ENCODE measurements at regions not wholly inside any gene's neighbourhood (a gene's known extent, or its start where the extent isn't known, plus 50 kb on each side); places are given as distances from the start of the nearest gene placed in this dataset.

- no peak for TF ChIP-seq PPARA (CRISPR knock-in tag; IDR thresholded peaks at IDR 0.05; ENCODE audit: borderline replicate concordance)
- no peak for TF ChIP-seq CREB5 (CRISPR knock-in tag; IDR thresholded peaks at IDR 0.05; ENCODE audit: low read depth)
- TF ChIP-seq POU6F1 (CRISPR knock-in tag; IDR thresholded peaks at IDR 0.05; ENCODE audit: borderline replicate concordance, low read depth): no peak
- no peak for TF ChIP-seq OSR1 (CRISPR knock-in tag; IDR thresholded peaks at IDR 0.05)
- no peak for TF ChIP-seq ZNF70 (CRISPR knock-in tag; IDR thresholded peaks at IDR 0.05)
- TF ChIP-seq RARB (CRISPR knock-in tag; IDR thresholded peaks at IDR 0.05): no peak
- TF ChIP-seq ISL1 (CRISPR knock-in tag; IDR thresholded peaks at IDR 0.05): no peak
- TF ChIP-seq, protein P1, sequence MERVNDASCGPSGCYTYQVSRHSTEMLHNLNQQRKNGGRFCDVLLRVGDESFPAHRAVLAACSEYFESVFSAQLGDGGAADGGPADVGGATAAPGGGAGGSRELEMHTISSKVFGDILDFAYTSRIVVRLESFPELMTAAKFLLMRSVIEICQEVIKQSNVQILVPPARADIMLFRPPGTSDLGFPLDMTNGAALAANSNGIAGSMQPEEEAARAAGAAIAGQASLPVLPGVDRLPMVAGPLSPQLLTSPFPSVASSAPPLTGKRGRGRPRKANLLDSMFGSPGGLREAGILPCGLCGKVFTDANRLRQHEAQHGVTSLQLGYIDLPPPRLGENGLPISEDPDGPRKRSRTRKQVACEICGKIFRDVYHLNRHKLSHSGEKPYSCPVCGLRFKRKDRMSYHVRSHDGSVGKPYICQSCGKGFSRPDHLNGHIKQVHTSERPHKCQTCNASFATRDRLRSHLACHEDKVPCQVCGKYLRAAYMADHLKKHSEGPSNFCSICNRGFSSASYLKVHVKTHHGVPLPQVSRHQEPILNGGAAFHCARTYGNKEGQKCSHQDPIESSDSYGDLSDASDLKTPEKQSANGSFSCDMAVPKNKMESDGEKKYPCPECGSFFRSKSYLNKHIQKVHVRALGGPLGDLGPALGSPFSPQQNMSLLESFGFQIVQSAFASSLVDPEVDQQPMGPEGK (CRISPR knock-in tag; IDR thresholded peaks at IDR 0.05; ENCODE audit: borderline replicate concordance): no peak
- TF ChIP-seq ZNF8 (CRISPR knock-in tag; IDR thresholded peaks at IDR 0.05): no peak
Measured at GRCh38 chr4:26248647-26249046, 72.2 kb upstream of the RBPJ start.
